ENCODE measurements at regions not wholly inside any gene's neighbourhood (a gene's known extent, or its start where the extent isn't known, plus 50 kb on each side); places are given as distances from the start of the nearest gene placed in this dataset.

- intact Hi-C loops (cut with micrococcal nuclease; ENCODE audit: unreplicated experiment) = no loop called here
- H3K27ac ChIP-seq (ENCODE audit: low read depth, low read length, poor library complexity, severe bottlenecking) = no peak overlapping the region
- no TSS peak for BruUV-seq (replicated peaks)
- TF ChIP-seq EZH2 (IDR thresholded peaks at IDR 0.05; ENCODE audit: borderline replicate concordance, low read depth, low read length, poor library complexity, severe bottlenecking) = no peak
- TF ChIP-seq, protein P1, sequence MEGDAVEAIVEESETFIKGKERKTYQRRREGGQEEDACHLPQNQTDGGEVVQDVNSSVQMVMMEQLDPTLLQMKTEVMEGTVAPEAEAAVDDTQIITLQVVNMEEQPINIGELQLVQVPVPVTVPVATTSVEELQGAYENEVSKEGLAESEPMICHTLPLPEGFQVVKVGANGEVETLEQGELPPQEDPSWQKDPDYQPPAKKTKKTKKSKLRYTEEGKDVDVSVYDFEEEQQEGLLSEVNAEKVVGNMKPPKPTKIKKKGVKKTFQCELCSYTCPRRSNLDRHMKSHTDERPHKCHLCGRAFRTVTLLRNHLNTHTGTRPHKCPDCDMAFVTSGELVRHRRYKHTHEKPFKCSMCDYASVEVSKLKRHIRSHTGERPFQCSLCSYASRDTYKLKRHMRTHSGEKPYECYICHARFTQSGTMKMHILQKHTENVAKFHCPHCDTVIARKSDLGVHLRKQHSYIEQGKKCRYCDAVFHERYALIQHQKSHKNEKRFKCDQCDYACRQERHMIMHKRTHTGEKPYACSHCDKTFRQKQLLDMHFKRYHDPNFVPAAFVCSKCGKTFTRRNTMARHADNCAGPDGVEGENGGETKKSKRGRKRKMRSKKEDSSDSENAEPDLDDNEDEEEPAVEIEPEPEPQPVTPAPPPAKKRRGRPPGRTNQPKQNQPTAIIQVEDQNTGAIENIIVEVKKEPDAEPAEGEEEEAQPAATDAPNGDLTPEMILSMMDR (conservative IDR thresholded peaks at IDR 0.05; ENCODE audit: low read depth, low read length) = no peak
- H3K4me1 ChIP-seq (ENCODE audit: insufficient read depth, low read length, poor library complexity, severe bottlenecking) = no peaks in the 10 kb centered on the region
- H3K27me3 ChIP-seq (replicated peaks; ENCODE audit: insufficient read depth, low read depth, low read length, poor library complexity) = no peaks in the 10 kb centered on the region
- no peak overlapping the region for H3K4me3 ChIP-seq (ENCODE audit: low read depth, low read length, poor library complexity, severe bottlenecking)
- no peak for DNase-seq (ENCODE audit: low spot score)
- H3K9me3 ChIP-seq (ENCODE audit: low read depth, low read length, poor library complexity, severe bottlenecking) = no peaks in the 10 kb centered on the region
- CTCF ChIA-PET = no interaction called here
- POLR2A ChIA-PET (ENCODE audit: low non-redundant PET) = no interaction called here
- no peaks in the 10 kb centered on the region for H3K36me3 ChIP-seq (ENCODE audit: insufficient read depth, low read length, poor library complexity, severe bottlenecking)
Observed at GRCh38 chr2:234676783-234677450, 180.0 kb upstream of the ARL4C start.

GRCh38 chr2:234676109-234676782 lies 179.4 kb upstream of the ARL4C start:
- TF ChIP-seq EZH2 (IDR thresholded peaks at IDR 0.05; ENCODE audit: borderline replicate concordance, low read depth, low read length, poor library complexity, severe bottlenecking) = no peak
- Histone ChIP-seq H3K9me3 (ENCODE audit: low read depth, low read length, poor library complexity, severe bottlenecking) (no peaks in the 10 kb centered on the region), H3K36me3 (ENCODE audit: insufficient read depth, low read length, poor library complexity, severe bottlenecking) (no peaks in the 10 kb centered on the region), H3K4me3 (ENCODE audit: low read depth, low read length, poor library complexity, severe bottlenecking) (no peak overlapping the region), H3K4me1 (ENCODE audit: insufficient read depth, low read length, poor library complexity, severe bottlenecking) (no peaks in the 10 kb centered on the region), H3K27ac (ENCODE audit: low read depth, low read length, poor library complexity, severe bottlenecking) (no peak overlapping the region), H3K27me3 (replicated peaks; ENCODE audit: insufficient read depth, low read depth, low read length, poor library complexity) (no peaks in the 10 kb centered on the region)
- DNase-seq (ENCODE audit: low spot score) = no peak
- intact Hi-C loops (cut with micrococcal nuclease; ENCODE audit: unreplicated experiment) = no loop called here
- CTCF ChIA-PET = no interaction called here
- BruUV-seq (replicated peaks) = no TSS peak
- POLR2A ChIA-PET (ENCODE audit: low non-redundant PET) = no interaction called here

DNA sequence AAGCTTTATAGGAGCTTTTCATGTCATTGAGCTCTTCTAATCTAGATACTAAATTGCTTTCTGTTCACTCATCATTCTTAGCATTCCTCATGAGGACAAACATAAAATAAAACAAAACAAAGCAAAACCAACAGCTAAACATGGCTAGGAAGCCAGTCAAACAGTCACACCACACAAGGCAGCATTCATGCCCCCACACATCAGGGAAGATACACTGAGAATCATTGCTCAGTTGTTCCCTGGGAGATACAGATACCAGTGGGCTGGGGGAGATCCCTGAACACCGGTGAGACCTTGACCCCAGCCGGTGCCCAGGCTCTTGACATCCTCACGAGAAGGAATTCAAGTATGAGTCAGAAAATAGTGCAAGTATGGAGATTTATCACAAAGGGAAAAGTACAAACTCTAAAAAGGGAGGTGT lies 177.9 kb upstream of the ARL4C start:
- H3K36me3 ChIP-seq (ENCODE audit: insufficient read depth, low read length, poor library complexity, severe bottlenecking) = no peaks in the 10 kb centered on the region
- H3K9me3 ChIP-seq (ENCODE audit: low read depth, low read length, poor library complexity, severe bottlenecking) = no peaks in the 10 kb centered on the region
- DNase-seq (ENCODE audit: low spot score) = no peak
- BruUV-seq (replicated peaks) = no TSS peak
- intact Hi-C loops (cut with micrococcal nuclease; ENCODE audit: unreplicated experiment) = no loop called here
- no peak for TF ChIP-seq EZH2 (IDR thresholded peaks at IDR 0.05; ENCODE audit: borderline replicate concordance, low read depth, low read length, poor library complexity, severe bottlenecking)
- TF ChIP-seq, protein P1 (conservative IDR thresholded peaks at IDR 0.05; ENCODE audit: low read depth, low read length) = no peak
- no peaks in the 10 kb centered on the region for H3K27me3 ChIP-seq (replicated peaks; ENCODE audit: insufficient read depth, low read depth, low read length, poor library complexity)
- POLR2A ChIA-PET (ENCODE audit: low non-redundant PET) = interaction anchor here (0.6 kb wide), 1 partner anchor 93 kb away, joined by 13 read pairs; no protein-coding TSS in a partner anchor
- H3K27ac ChIP-seq (ENCODE audit: low read depth, low read length, poor library complexity, severe bottlenecking) = no peak overlapping the region
- H3K4me1 ChIP-seq (ENCODE audit: insufficient read depth, low read length, poor library complexity, severe bottlenecking) = no peaks in the 10 kb centered on the region
- H3K4me3 ChIP-seq (ENCODE audit: low read depth, low read length, poor library complexity, severe bottlenecking) = no peak overlapping the region
- CTCF ChIA-PET = interaction anchor here (0.5 to 0.6 kb wide), 2 partner anchors 14 to 69 kb away, joined by 6 to 13 read pairs; no protein-coding TSS in a partner anchor

Data from A673 (cell line).